D721Med (cell line): ENCODE measurements at regions not wholly inside any gene's neighbourhood (a gene's known extent, or its start where the extent isn't known, plus 50 kb on each side); places are given as distances from the start of the nearest gene placed in this dataset.
A peak's percentile ranks its signal among the peaks of the same experiment; 100 is the strongest.

ENCODE experiments used
- DNase-seq: peaks from one replicate; pipeline ENCODE4 v3.0.0; 2011; ENCODE audit warnings: low spot score; ENCODE audit not compliant: insufficient read length
- FAIRE-seq: peaks from 2 replicates; lab custom pipeline; 2011; peaks lifted over from hg19 to GRCh38; lab: Jason Lieb, UNC
- CTCF ChIP-seq: IDR thresholded peaks from 2 replicates; pipeline ENCODE4 v1.5.1; 2012; ENCODE audit warnings: mild to moderate bottlenecking, control low read depth; ENCODE audit not compliant: insufficient read depth; ENCODE audit errors: missing control alignments

DNA sequence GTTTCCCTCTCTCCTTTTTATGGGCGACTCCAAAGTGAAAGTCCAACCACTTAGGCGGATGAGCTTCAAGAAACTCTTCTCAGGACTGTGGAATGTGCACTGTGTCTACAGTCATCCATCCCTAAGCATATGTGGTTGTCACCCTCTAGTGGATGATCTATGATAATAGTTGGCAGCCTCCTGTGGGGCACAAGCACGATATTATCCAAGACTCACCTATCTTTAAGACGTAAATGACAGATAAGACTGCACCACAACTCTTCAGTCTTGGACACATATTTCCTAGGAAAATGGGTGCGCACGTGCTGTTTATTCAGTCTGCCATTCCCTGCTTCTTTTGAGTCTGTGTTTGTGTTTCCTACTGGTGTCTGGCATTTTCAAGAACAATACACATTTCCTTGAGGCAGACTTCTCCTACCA is 145.5 kb upstream of the CTAGE1 start:
- DNase-seq (no peak), FAIRE-seq (no peak)
- peak; percentile 78 for TF ChIP-seq CTCF

GRCh38 chr18:22564036-22564435 is 146.3 kb upstream of the CTAGE1 start:
- no peak for DNase-seq
- TF ChIP-seq CTCF: no peak
- no peak for FAIRE-seq

DNA sequence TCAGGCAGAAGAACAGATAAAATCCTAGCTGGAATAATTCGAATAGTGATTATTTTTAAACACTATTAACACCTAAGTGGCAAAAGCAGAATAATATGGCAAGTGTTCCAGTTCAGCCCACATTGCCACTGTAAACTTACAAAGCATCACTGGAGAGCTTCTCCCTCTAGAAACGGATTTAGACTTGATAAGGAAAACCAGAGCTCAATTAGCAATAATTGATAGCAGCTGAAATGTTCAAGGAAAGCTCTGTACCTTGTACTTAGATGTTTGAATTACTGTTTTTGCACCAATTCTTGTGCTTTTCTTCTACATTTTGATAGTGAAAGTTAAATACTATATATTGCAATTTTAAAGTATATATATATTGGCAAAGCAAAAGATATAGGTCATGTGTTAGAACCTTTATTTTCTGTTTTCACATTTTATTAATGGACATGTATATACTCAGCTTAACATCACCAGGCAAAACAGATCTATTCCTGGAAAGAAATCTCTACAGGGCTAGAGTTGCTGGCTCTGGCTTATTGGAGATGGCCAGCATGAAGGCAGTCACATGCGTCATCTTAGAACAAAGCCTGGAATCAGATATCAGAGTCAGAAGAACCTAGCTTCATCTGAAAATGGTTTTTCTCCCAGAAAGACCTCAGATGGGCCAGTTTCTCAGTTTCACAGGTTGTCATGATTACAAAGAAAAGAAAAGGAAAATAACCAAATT is 149.1 kb upstream of the CTAGE1 start:
- no peak for TF ChIP-seq CTCF
- no peak for DNase-seq
- no peak for FAIRE-seq

DNA sequence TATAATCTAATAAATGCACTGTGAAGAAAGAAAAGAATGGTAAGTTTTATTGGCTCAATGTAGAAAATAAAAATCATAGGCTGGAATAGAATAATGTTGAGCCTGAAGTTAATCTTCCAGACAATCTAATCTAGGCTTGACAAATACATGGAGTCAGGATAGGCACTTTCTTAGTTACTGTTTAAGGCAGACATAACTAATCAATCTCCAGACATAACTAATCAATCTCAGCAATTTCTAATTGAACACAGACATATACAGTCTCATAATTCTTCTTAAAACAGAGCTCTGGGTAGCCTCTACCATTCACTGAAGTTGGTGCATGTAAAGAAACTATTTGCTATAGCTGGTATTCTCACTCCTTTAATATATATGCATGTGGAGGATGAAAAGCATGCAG is 150.1 kb upstream of the CTAGE1 start:
- DNase-seq (no peak), FAIRE-seq (no peak)
- TF ChIP-seq CTCF: no peak

- DNase-seq: no peak
- no peak for FAIRE-seq
- TF ChIP-seq CTCF: no peak
Observed at GRCh38 chr18:22570492-22570891, 152.8 kb upstream of the CTAGE1 start.

GRCh38 chr18:22572341-22572740 is 154.6 kb upstream of the CTAGE1 start:
- no peak for TF ChIP-seq CTCF
- FAIRE-seq (no peak), DNase-seq (no peak)

DNA sequence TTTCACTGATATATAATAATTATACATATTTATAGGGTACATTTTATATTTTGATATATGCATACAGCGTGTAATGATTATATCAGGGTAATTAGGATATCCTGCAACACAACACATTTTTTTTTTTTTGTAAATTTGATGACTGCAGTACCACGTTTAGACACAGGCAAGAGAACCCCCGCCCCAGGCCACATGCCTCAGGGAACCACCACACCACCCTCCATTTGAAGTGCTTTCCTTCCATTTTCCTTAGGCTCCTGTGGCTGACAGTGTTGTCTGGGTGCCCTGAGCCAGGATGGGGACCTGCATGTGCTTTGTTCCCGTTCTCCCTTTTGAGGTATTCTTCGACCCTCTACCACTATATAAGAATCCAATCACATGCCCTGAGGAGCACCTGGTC is 161.6 kb upstream of the CTAGE1 start:
- no peak for FAIRE-seq
- no peak for TF ChIP-seq CTCF
- no peak for DNase-seq
